Naive B cell (primary cell): ENCODE measurements at regions not wholly inside any gene's neighbourhood (a gene's known extent, or its start where the extent isn't known, plus 50 kb on each side); places are given as distances from the start of the nearest gene placed in this dataset.
A peak's percentile ranks its signal among the peaks of the same experiment; 100 is the strongest.

Source experiments
- ATAC-seq, 2 donors: fragments of 150-1000 bp; cut with Tn5 transposase; 2 replicates each; pipeline ENCODE4 v1.10.0; 2021; ENCODE audit warnings: low read depth in 2 of 2, mild to moderate bottlenecking in 2 of 2, moderate library complexity in 2 of 2
- DNase-seq: peaks from one replicate; pipeline ENCODE4 v3.0.0; 2022
- H3K27ac Mint-ChIP-seq, 6 donors: one replicate each; pipeline ENCODE4 v1.8.0; 2020 to 2022; ENCODE audit warnings: mild to moderate bottlenecking in 6 of 6, mixed read lengths in 6 of 6, moderate library complexity in 5 of 6, inconsistent platforms in 2 of 6
- H3K27me3 Mint-ChIP-seq, 3 donors: one replicate each; pipeline ENCODE4 v1.8.0; 2021 to 2022; ENCODE audit warnings: mixed read lengths in 3 of 3, mild to moderate bottlenecking in 1 of 3
- H3K36me3 Mint-ChIP-seq, 2 donors: one replicate each; pipeline ENCODE4 v1.8.0; 2020 to 2022; ENCODE audit warnings: mixed read lengths in 2 of 2, inconsistent platforms in 1 of 2, mild to moderate bottlenecking in 1 of 2
- H3K4me1 Mint-ChIP-seq, 3 donors: one replicate each; pipeline ENCODE4 v1.8.0; 2020 to 2022; ENCODE audit warnings: mixed read lengths in 3 of 3, inconsistent platforms in 1 of 3, mild to moderate bottlenecking in 1 of 3, moderate library complexity in 1 of 3
- H3K4me3 Mint-ChIP-seq, 8 donors: one replicate each; pipeline ENCODE4 v1.8.0; 2020 to 2022; ENCODE audit warnings: mild to moderate bottlenecking in 8 of 8, mixed read lengths in 8 of 8, moderate library complexity in 8 of 8, inconsistent platforms in 2 of 8
- H3K9me3 Mint-ChIP-seq, 7 donors: one replicate each; pipeline ENCODE4 v1.8.0; 2020 to 2022; ENCODE audit warnings: mixed read lengths in 7 of 7, mild to moderate bottlenecking in 5 of 7, inconsistent platforms in 2 of 7, moderate library complexity in 1 of 7

- Mint-ChIP-seq H3K36me3 (no peaks in the 10 kb centered on the region), H3K4me1 (peaks cover 0 to 5% (median 0%) of the 10 kb centered on the region in 3 donors), H3K9me3 (no peaks in the 10 kb centered on the region), H3K27ac (no peak overlapping the region), H3K27me3 (no peaks in the 10 kb centered on the region), H3K4me3 (no peak overlapping the region)
- no peak for DNase-seq
- ATAC-seq, result no peak
These were observed 142.3 kb upstream of the ARHGAP5 start for GRCh38 chr14:31934767-31935266.

- no peak for DNase-seq
- ATAC-seq, result no peak
- Mint-ChIP-seq H3K4me1 (peaks cover 0 to 5% (median 0%) of the 10 kb centered on the region in 3 donors), H3K4me3 (no peak overlapping the region), H3K36me3 (no peaks in the 10 kb centered on the region), H3K9me3 (no peaks in the 10 kb centered on the region), H3K27ac (no peak overlapping the region), H3K27me3 (no peaks in the 10 kb centered on the region)
These were observed 141.7 kb upstream of the ARHGAP5 start for GRCh38 chr14:31935391-31935790.

- Mint-ChIP-seq H3K4me3 (no peak overlapping the region), H3K27me3 (no peaks in the 10 kb centered on the region), H3K36me3 (no peaks in the 10 kb centered on the region), H3K27ac (no peak overlapping the region), H3K4me1 (peaks cover 0 to 5% (median 0%) of the 10 kb centered on the region in 3 donors), H3K9me3 (no peaks in the 10 kb centered on the region)
- ATAC-seq (no peak), DNase-seq (no peak)
These were observed 141.0 kb upstream of the ARHGAP5 start for GRCh38 chr14:31936115-31936514.

- ATAC-seq, result peak; percentile 28 to 37
- peaks cover 0 to 5% (median 0%) of the 10 kb centered on the region in 3 donors for H3K4me1 Mint-ChIP-seq
- no peaks in the 10 kb centered on the region for H3K36me3 Mint-ChIP-seq
- DNase-seq, result no peak
- no peak overlapping the region for H3K4me3 Mint-ChIP-seq
- no peaks in the 10 kb centered on the region for H3K9me3 Mint-ChIP-seq
- H3K27me3 Mint-ChIP-seq, result no peaks in the 10 kb centered on the region
- peak overlapping the region in 1 of 6 donors; percentile 90 for H3K27ac Mint-ChIP-seq
These were observed 139.3 kb upstream of the ARHGAP5 start for GRCh38 chr14:31937730-31938346.

- no peak for DNase-seq
- Mint-ChIP-seq H3K4me3 (no peak overlapping the region), H3K9me3 (no peaks in the 10 kb centered on the region), H3K4me1 (peaks cover 12 to 14% (median 13%) of the 10 kb centered on the region in 3 donors), H3K36me3 (no peaks in the 10 kb centered on the region), H3K27me3 (no peaks in the 10 kb centered on the region), H3K27ac (peak overlapping the region in 1 of 6 donors; percentile 12)
- no peak for ATAC-seq
These were observed 137.2 kb upstream of the ARHGAP5 start for GRCh38 chr14:31939934-31940333.

GRCh38 chr14:31941487-31941886 lies 135.6 kb upstream of the ARHGAP5 start:
- Mint-ChIP-seq H3K27ac (peak overlapping the region in 1 of 6 donors; percentile 47), H3K4me3 (no peak overlapping the region), H3K4me1 (peaks cover 17 to 28% (median 20%) of the 10 kb centered on the region in 3 donors), H3K27me3 (no peaks in the 10 kb centered on the region), H3K36me3 (no peaks in the 10 kb centered on the region), H3K9me3 (no peaks in the 10 kb centered on the region)
- ATAC-seq (no peak), DNase-seq (no peak)

GRCh38 chr14:31942166-31942841 lies 134.8 kb upstream of the ARHGAP5 start:
- H3K36me3 Mint-ChIP-seq, result no peaks in the 10 kb centered on the region
- ATAC-seq (no peak), DNase-seq (no peak)
- peaks cover 17 to 29% (median 20%) of the 10 kb centered on the region in 3 donors for H3K4me1 Mint-ChIP-seq
- no peak overlapping the region for H3K4me3 Mint-ChIP-seq
- no peaks in the 10 kb centered on the region for H3K9me3 Mint-ChIP-seq
- no peaks in the 10 kb centered on the region for H3K27me3 Mint-ChIP-seq
- no peak overlapping the region for H3K27ac Mint-ChIP-seq

- Mint-ChIP-seq H3K36me3 (no peaks in the 10 kb centered on the region), H3K4me3 (no peak overlapping the region), H3K4me1 (peaks cover 14 to 29% (median 17%) of the 10 kb centered on the region in 3 donors), H3K27ac (no peak overlapping the region), H3K9me3 (no peaks in the 10 kb centered on the region), H3K27me3 (no peaks in the 10 kb centered on the region)
- no peak for ATAC-seq
- no peak for DNase-seq
These were observed 133.8 kb upstream of the ARHGAP5 start for GRCh38 chr14:31943217-31943799.

GRCh38 chr14:31943861-31944255 lies 133.2 kb upstream of the ARHGAP5 start:
- H3K27ac Mint-ChIP-seq, result no peak overlapping the region
- no peaks in the 10 kb centered on the region for H3K27me3 Mint-ChIP-seq
- peaks cover 14 to 29% (median 17%) of the 10 kb centered on the region in 3 donors for H3K4me1 Mint-ChIP-seq
- H3K4me3 Mint-ChIP-seq, result peak overlapping the region in 2 of 8 donors; percentile 11 to 81
- no peak for DNase-seq
- H3K36me3 Mint-ChIP-seq, result no peaks in the 10 kb centered on the region
- no peak for ATAC-seq
- no peaks in the 10 kb centered on the region for H3K9me3 Mint-ChIP-seq

GRCh38 chr14:31944256-31945073 lies 132.6 kb upstream of the ARHGAP5 start:
- Mint-ChIP-seq H3K36me3 (no peaks in the 10 kb centered on the region), H3K9me3 (no peaks in the 10 kb centered on the region), H3K27me3 (no peaks in the 10 kb centered on the region), H3K27ac (peak overlapping the region in 5 of 6 donors; percentile 7 to 87 (median 82)), H3K4me3 (peak overlapping the region in 7 of 8 donors; percentile 40 to 81 (median 75)), H3K4me1 (peaks cover 14 to 29% (median 17%) of the 10 kb centered on the region in 3 donors)
- DNase-seq (no peak), ATAC-seq (no peak)

GRCh38 chr14:31945074-31945613 lies 132.0 kb upstream of the ARHGAP5 start:
- Mint-ChIP-seq H3K36me3 (no peaks in the 10 kb centered on the region), H3K4me1 (peaks cover 14 to 29% (median 17%) of the 10 kb centered on the region in 3 donors), H3K4me3 (peak overlapping the region in 7 of 8 donors; percentile 40 to 81 (median 75)), H3K9me3 (no peaks in the 10 kb centered on the region), H3K27ac (peak overlapping the region in 4 of 6 donors; percentile 53 to 87 (median 82)), H3K27me3 (peaks cover 0 to 4% (median 0%) of the 10 kb centered on the region in 3 donors)
- ATAC-seq (peak; percentile 97 to 98), DNase-seq (peak; percentile 31)

- ATAC-seq (no peak), DNase-seq (no peak)
- no peaks in the 10 kb centered on the region for H3K36me3 Mint-ChIP-seq
- peaks cover 0 to 7% (median 0%) of the 10 kb centered on the region in 3 donors for H3K27me3 Mint-ChIP-seq
- peaks cover 14 to 29% (median 17%) of the 10 kb centered on the region in 3 donors for H3K4me1 Mint-ChIP-seq
- peak overlapping the region in 2 of 8 donors; percentile 65 to 81 for H3K4me3 Mint-ChIP-seq
- no peaks in the 10 kb centered on the region for H3K9me3 Mint-ChIP-seq
- H3K27ac Mint-ChIP-seq, result peak overlapping the region in 3 of 6 donors; percentile 69 to 83 (median 81)
These were observed 131.4 kb upstream of the ARHGAP5 start for GRCh38 chr14:31945701-31946100.

GRCh38 chr14:31947076-31947475 lies 130.0 kb upstream of the ARHGAP5 start:
- Mint-ChIP-seq H3K27ac (peak overlapping the region in 2 of 6 donors; percentile 2 to 49), H3K4me3 (no peak overlapping the region), H3K36me3 (no peaks in the 10 kb centered on the region), H3K4me1 (peaks cover 14 to 29% (median 17%) of the 10 kb centered on the region in 3 donors), H3K27me3 (peaks cover 0 to 18% (median 8%) of the 10 kb centered on the region in 3 donors), H3K9me3 (no peaks in the 10 kb centered on the region)
- ATAC-seq (no peak), DNase-seq (no peak)
